Astrocyte (in vitro differentiated cells and primary cell): ENCODE measurements at regions not wholly inside any gene's neighbourhood (a gene's known extent, or its start where the extent isn't known, plus 50 kb on each side); places are given as distances from the start of the nearest gene placed in this dataset.

Experiments used
- EZH2 ChIP-seq: IDR thresholded peaks from 2 replicates; pipeline ENCODE4 v1.6.1; 2012; ENCODE audit warnings: mild to moderate bottlenecking, low read length, inconsistent platforms; ENCODE audit not compliant: insufficient read depth
- TF ChIP-seq, protein P1 (sequence below): IDR thresholded peaks from 2 replicates; pipeline ENCODE4 v1.5.1; 2011; ENCODE audit warnings: low read depth, mild to moderate bottlenecking, inconsistent platforms, low read length, moderate library complexity; ENCODE audit not compliant: insufficient read depth

DNA sequence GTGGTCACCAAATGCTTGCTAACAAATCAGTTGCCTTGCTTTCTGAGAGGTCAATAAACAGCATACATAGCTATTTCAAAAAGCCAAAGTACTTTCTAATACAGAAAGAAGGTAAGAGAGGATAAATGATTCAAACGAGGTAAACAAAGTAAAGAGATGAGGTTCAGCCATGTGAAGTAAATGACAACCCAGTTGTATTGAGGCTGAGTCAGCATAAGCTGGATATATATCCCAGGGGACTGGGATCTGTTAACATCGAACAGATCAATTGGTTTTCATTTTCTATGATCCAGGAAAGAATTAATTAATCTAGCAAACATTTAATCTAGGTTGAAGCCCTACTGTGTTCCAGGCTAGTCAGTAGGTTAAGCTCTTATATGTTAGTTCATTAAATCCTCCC, 97.3 kb upstream of the GRIA3 start:
- TF ChIP-seq EZH2: no peak
- TF ChIP-seq, protein P1, sequence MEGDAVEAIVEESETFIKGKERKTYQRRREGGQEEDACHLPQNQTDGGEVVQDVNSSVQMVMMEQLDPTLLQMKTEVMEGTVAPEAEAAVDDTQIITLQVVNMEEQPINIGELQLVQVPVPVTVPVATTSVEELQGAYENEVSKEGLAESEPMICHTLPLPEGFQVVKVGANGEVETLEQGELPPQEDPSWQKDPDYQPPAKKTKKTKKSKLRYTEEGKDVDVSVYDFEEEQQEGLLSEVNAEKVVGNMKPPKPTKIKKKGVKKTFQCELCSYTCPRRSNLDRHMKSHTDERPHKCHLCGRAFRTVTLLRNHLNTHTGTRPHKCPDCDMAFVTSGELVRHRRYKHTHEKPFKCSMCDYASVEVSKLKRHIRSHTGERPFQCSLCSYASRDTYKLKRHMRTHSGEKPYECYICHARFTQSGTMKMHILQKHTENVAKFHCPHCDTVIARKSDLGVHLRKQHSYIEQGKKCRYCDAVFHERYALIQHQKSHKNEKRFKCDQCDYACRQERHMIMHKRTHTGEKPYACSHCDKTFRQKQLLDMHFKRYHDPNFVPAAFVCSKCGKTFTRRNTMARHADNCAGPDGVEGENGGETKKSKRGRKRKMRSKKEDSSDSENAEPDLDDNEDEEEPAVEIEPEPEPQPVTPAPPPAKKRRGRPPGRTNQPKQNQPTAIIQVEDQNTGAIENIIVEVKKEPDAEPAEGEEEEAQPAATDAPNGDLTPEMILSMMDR: no peak
